NCI-H1092 (cell line): ENCODE measurements at regions not wholly inside any gene's neighbourhood (a gene's known extent, or its start where the extent isn't known, plus 50 kb on each side); places are given as distances from the start of the nearest gene placed in this dataset.
"Not testable (repeated sequence)": the region's sequence is repeated elsewhere in the genome, so short reads cannot be mapped to it uniquely, and the experiment has no call there.

Experiments
- DNase-seq: peaks from one replicate; lab custom pipeline; 2025; lab: John Stamatoyannopoulos, UW

GRCh38 chr10:65786279-65786678 is 1139.6 kb upstream of the LRRTM3 start:
- DNase-seq = no peak

- DNase-seq = no peak
These were observed 1138.3 kb upstream of the LRRTM3 start for GRCh38 chr10:65787571-65787970.

- DNase-seq = no peak
These were observed 1137.6 kb upstream of the LRRTM3 start for GRCh38 chr10:65788271-65788670.

- no peak for DNase-seq
These were observed 1133.9 kb upstream of the LRRTM3 start for GRCh38 chr10:65791979-65792378.

GRCh38 chr10:65793738-65794425 is 1132.0 kb upstream of the LRRTM3 start:
- DNase-seq = no peak

GRCh38 chr10:65794861-65795260 is 1131.0 kb upstream of the LRRTM3 start:
- not testable (repeated sequence) for DNase-seq

- DNase-seq = no peak
These were observed 1129.4 kb upstream of the LRRTM3 start for GRCh38 chr10:65796472-65796871.

- DNase-seq = no peak
These were observed 1127.7 kb upstream of the LRRTM3 start for GRCh38 chr10:65798133-65798532.

- no peak for DNase-seq
These were observed 1123.4 kb upstream of the LRRTM3 start for GRCh38 chr10:65802391-65802790.

GRCh38 chr10:65805511-65805910 is 1120.3 kb upstream of the LRRTM3 start:
- DNase-seq = no peak

GRCh38 chr10:65805993-65806392 is 1119.8 kb upstream of the LRRTM3 start:
- no peak for DNase-seq

GRCh38 chr10:65808687-65809333 is 1117.0 kb upstream of the LRRTM3 start:
- no peak for DNase-seq

GRCh38 chr10:65811931-65812525 is 1113.8 kb upstream of the LRRTM3 start:
- DNase-seq = no peak

GRCh38 chr10:65816536-65816935 is 1109.3 kb upstream of the LRRTM3 start:
- no peak for DNase-seq

GRCh38 chr10:65818990-65819389 is 1106.8 kb upstream of the LRRTM3 start:
- no peak for DNase-seq

- no peak for DNase-seq
These were observed 1098.5 kb upstream of the LRRTM3 start for GRCh38 chr10:65827359-65827758.

GRCh38 chr10:65838811-65839210 is 1087.0 kb upstream of the LRRTM3 start:
- DNase-seq = no peak

- DNase-seq = no peak
These were observed 1082.6 kb upstream of the LRRTM3 start for GRCh38 chr10:65843203-65843602.

- DNase-seq = no peak
These were observed 1079.9 kb upstream of the LRRTM3 start for GRCh38 chr10:65845916-65846315.

GRCh38 chr10:65846541-65846940 is 1079.3 kb upstream of the LRRTM3 start:
- DNase-seq = no peak

GRCh38 chr10:65846949-65847348 is 1078.9 kb upstream of the LRRTM3 start:
- no peak for DNase-seq

GRCh38 chr10:65847436-65848230 is 1078.2 kb upstream of the LRRTM3 start:
- DNase-seq = no peak

- DNase-seq = no peak
These were observed 1067.0 kb upstream of the LRRTM3 start for GRCh38 chr10:65858841-65859240.
